A673 (cell line): ENCODE measurements at regions not wholly inside any gene's neighbourhood (a gene's known extent, or its start where the extent isn't known, plus 50 kb on each side); places are given as distances from the start of the nearest gene placed in this dataset.

ENCODE experiments used
- BruUV-seq: library from RNA; stranded (reverse); fragments of 400-500 nt; replicated peaks from 2 replicates; lab custom pipeline; 2021; lab: Mats Ljungman, UMichigan
- CTCF ChIA-PET: fragments of 300-600 bp; sonication (Branson Sonifier 250); formaldehyde crosslinking; loops from one replicate; lab custom pipeline; 2022; ENCODE audit warnings: antibody characterized with exemption; lab: Charles Lee
- POLR2A ChIA-PET: fragments of 300-600 bp; sonication (Branson Sonifier 250); formaldehyde crosslinking; loops from one replicate; lab custom pipeline; 2022; ENCODE audit warnings: antibody characterized with exemption; ENCODE audit not compliant: low non-redundant PET; lab: Charles Lee
- DNase-seq: peaks from one replicate; pipeline ENCODE4 v3.0.0-alpha.2; 2015; ENCODE audit warnings: low spot score
- H3K27ac ChIP-seq: fragments of 200-600 bp; sonication (generic); 2 replicates; pipeline ENCODE4 v1.5.1; 2016; ENCODE audit warnings: mixed run types, low read depth, mild to moderate bottlenecking, mixed read lengths, antibody characterized with exemption, low read length; ENCODE audit not compliant: poor library complexity, severe bottlenecking
- H3K27me3 ChIP-seq: fragments of 200-600 bp; sonication (generic); replicated peaks from 2 replicates; pipeline ENCODE4 v1.6.1; 2017; ENCODE audit warnings: mixed run types, low read depth, mild to moderate bottlenecking, mixed read lengths, antibody characterized with exemption, low read length; ENCODE audit not compliant: insufficient read depth, poor library complexity
- H3K36me3 ChIP-seq: fragments of 200-600 bp; sonication (generic); 2 replicates; pipeline ENCODE4 v1.6.1; 2016; ENCODE audit warnings: mixed run types, mild to moderate bottlenecking, mixed read lengths, antibody characterized with exemption, low read length; ENCODE audit not compliant: insufficient read depth, poor library complexity, severe bottlenecking
- H3K4me1 ChIP-seq: fragments of 200-600 bp; sonication (generic); 2 replicates; pipeline ENCODE4 v1.6.1; 2017; ENCODE audit warnings: mixed run types, mild to moderate bottlenecking, mixed read lengths, antibody characterized with exemption, low read length; ENCODE audit not compliant: insufficient read depth, poor library complexity, severe bottlenecking
- H3K4me3 ChIP-seq: fragments of 200-600 bp; sonication (generic); 2 replicates; pipeline ENCODE4 v1.5.1; 2016; ENCODE audit warnings: low read depth, mixed run types, mild to moderate bottlenecking, mixed read lengths, low read length; ENCODE audit not compliant: poor library complexity, severe bottlenecking
- H3K9me3 ChIP-seq: fragments of 200-600 bp; sonication (generic); 2 replicates; pipeline ENCODE4 v1.6.1; 2016; ENCODE audit warnings: mixed run types, low read depth, mild to moderate bottlenecking, mixed read lengths, antibody characterized with exemption, low read length; ENCODE audit not compliant: poor library complexity, severe bottlenecking
- EZH2 ChIP-seq: fragments of 200-600 bp; sonication (generic); IDR thresholded peaks from 2 replicates; pipeline ENCODE4 v1.6.1; 2017; ENCODE audit warnings: borderline replicate concordance, low read depth, mild to moderate bottlenecking, mixed read lengths, antibody characterized with exemption, low read length; ENCODE audit not compliant: poor library complexity, severe bottlenecking
- intact Hi-C: fragments of 100-400 bp; cut with micrococcal nuclease; formaldehyde crosslinking; loops from one replicate; pipeline ENCODE4 v1.10.0; 2022; ENCODE audit not compliant: unreplicated experiment
- TF ChIP-seq, protein P1 (sequence below): fragments of 300-800, 200-600 bp; sonication (generic); conservative IDR thresholded peaks from 2 replicates; pipeline ENCODE4 v1.5.1; 2017; ENCODE audit warnings: low read depth, mild to moderate bottlenecking, antibody characterized with exemption, low read length, moderate library complexity, mixed read lengths

DNA sequence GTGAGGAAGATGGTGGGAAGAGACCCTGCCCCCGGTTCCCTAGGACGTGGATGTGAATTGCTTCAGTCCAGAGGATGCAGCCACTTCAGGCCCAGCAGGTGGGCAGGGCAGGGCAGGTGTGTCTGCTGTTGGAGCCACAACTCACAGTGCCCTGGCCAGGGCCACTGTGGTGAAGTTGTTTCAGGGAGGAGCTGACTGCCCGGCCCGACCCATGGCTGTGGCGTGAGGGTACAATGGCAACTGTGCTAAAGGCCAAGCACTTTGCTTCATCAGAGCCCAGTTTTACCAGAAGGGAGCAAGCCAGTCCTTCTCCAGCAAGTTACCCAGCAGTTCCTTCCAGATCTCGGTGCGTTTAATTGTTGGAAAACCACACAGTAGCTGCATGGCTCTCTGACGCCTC is 1174.4 kb downstream of the BRD1 start:
- H3K9me3 ChIP-seq, result no peaks in the 10 kb centered on the region
- no peak for DNase-seq
- peaks cover 8% of the 10 kb centered on the region for H3K36me3 ChIP-seq
- intact Hi-C loops, result no loop called here
- no peak overlapping the region for H3K27ac ChIP-seq
- BruUV-seq, result no TSS peak
- TF ChIP-seq, protein P1, sequence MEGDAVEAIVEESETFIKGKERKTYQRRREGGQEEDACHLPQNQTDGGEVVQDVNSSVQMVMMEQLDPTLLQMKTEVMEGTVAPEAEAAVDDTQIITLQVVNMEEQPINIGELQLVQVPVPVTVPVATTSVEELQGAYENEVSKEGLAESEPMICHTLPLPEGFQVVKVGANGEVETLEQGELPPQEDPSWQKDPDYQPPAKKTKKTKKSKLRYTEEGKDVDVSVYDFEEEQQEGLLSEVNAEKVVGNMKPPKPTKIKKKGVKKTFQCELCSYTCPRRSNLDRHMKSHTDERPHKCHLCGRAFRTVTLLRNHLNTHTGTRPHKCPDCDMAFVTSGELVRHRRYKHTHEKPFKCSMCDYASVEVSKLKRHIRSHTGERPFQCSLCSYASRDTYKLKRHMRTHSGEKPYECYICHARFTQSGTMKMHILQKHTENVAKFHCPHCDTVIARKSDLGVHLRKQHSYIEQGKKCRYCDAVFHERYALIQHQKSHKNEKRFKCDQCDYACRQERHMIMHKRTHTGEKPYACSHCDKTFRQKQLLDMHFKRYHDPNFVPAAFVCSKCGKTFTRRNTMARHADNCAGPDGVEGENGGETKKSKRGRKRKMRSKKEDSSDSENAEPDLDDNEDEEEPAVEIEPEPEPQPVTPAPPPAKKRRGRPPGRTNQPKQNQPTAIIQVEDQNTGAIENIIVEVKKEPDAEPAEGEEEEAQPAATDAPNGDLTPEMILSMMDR, result no peak
- TF ChIP-seq EZH2, result no peak
- no peaks in the 10 kb centered on the region for H3K27me3 ChIP-seq
- no peak overlapping the region for H3K4me3 ChIP-seq
- CTCF ChIA-PET, result no interaction called here
- POLR2A ChIA-PET, result no interaction called here
- H3K4me1 ChIP-seq, result peaks cover 4% of the 10 kb centered on the region

DNA sequence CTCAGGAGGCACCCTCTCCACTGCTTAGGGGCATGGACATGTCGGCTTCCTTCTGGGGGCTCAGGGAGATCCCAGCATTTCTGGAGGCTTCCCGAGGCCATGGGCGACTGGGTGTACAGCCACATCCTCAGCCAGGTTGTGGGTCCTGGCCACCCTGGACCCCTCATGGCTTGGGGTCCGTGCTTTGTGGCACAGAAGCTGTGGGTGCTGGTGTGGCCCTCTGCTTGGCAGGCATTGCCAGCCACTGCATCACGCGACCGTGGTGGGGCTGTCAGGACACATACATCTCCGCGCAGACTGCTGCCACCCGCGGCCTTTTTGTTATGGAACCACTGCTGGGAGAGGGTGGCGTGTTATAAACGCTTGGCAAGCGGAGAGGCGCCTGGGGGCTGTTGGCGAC is 1174.9 kb downstream of the BRD1 start:
- no TSS peak for BruUV-seq
- H3K9me3 ChIP-seq, result no peaks in the 10 kb centered on the region
- no peak overlapping the region for H3K4me3 ChIP-seq
- H3K4me1 ChIP-seq, result peaks cover 4% of the 10 kb centered on the region
- POLR2A ChIA-PET, result no interaction called here
- no peaks in the 10 kb centered on the region for H3K27me3 ChIP-seq
- DNase-seq, result no peak
- intact Hi-C loops, result no loop called here
- peaks cover 8% of the 10 kb centered on the region for H3K36me3 ChIP-seq
- TF ChIP-seq, protein P1, result no peak
- TF ChIP-seq EZH2, result no peak
- H3K27ac ChIP-seq, result no peak overlapping the region
- CTCF ChIA-PET, result no interaction called here

DNA sequence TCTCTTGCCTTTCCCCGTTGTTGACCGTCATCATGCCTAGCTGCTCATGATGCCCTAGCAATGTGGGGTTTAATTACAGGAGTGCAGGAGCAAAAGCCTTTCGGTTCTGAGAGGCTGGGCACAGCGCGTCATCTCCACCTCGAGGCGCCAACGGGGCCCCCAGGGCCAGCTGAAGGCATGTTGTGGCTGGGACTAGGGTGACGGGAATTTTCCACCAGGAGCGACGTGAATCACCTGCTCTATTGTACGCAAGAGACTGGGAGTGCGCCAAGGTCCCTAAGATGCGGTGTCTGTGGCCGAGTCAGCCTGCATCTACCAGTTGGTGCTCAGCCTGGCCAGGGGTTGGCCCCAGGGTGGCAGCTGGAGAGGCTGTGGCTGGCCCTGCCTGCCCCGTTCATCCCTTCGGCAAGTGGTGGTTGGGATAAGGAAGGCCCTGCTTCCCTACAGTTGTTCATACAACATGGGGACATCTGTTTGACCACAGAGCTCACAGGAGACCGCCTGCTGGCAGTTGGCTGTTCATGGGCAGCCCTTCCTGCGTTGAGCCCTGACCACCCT is 1175.6 kb downstream of the BRD1 start:
- H3K4me1 ChIP-seq, result no peaks in the 10 kb centered on the region
- intact Hi-C loops, result no loop called here
- CTCF ChIA-PET, result no interaction called here
- H3K27me3 ChIP-seq, result no peaks in the 10 kb centered on the region
- no peaks in the 10 kb centered on the region for H3K9me3 ChIP-seq
- H3K4me3 ChIP-seq, result no peak overlapping the region
- TF ChIP-seq, protein P1, result no peak
- TF ChIP-seq EZH2, result no peak
- POLR2A ChIA-PET, result no interaction called here
- no TSS peak for BruUV-seq
- H3K27ac ChIP-seq, result no peak overlapping the region
- peaks cover 8% of the 10 kb centered on the region for H3K36me3 ChIP-seq
- DNase-seq, result no peak
